SK-N-SH (cell line): ENCODE measurements at regions not wholly inside any gene's neighbourhood (a gene's known extent, or its start where the extent isn't known, plus 50 kb on each side); places are given as distances from the start of the nearest gene placed in this dataset.

Experiments used
- CTCF ChIP-seq: fragments of 200-600 bp; sonication (generic); IDR thresholded peaks from 2 replicates; pipeline ENCODE4 v1.6.1; 2017; ENCODE audit warnings: antibody characterized with exemption, mild to moderate bottlenecking, moderate library complexity
- EZH2phosphoT487 ChIP-seq: fragments of 200-600 bp; sonication (generic); IDR thresholded peaks from 2 replicates; pipeline ENCODE4 v1.6.1; 2017; ENCODE audit warnings: low read depth, mixed run types, mild to moderate bottlenecking, antibody characterized with exemption, moderate library complexity, borderline replicate concordance
- MXI1 ChIP-seq: IDR thresholded peaks from 2 replicates; pipeline ENCODE4 v1.6.1; 2012; ENCODE audit warnings: mild to moderate bottlenecking, low read depth, low read length, improper control_type of control experiment
- ZBTB33 ChIP-seq: IDR thresholded peaks from 2 replicates; pipeline ENCODE4 v1.4.0; 2012; ENCODE audit warnings: low read depth, borderline replicate concordance

GRCh38 chr17:77297693-77298666 lies 157.2 kb downstream of the SEC14L1 start:
- TF ChIP-seq CTCF (no peak), MXI1 (no peak), EZH2phosphoT487 (no peak), ZBTB33 (no peak)
